Body of pancreas (tissue), 4 donors: ENCODE measurements at regions not wholly inside any gene's neighbourhood (a gene's known extent, or its start where the extent isn't known, plus 50 kb on each side); places are given as distances from the start of the nearest gene placed in this dataset.
A peak's percentile ranks its signal among the peaks of the same experiment; 100 is the strongest.

Experiments
- ATAC-seq: fragments of 150-250 bp; one replicate; pipeline ENCODE4 v1.9.1; 2016
- DNase-seq, 4 donors: peaks; one replicate each; pipeline ENCODE4 v3.0.0-alpha.2; 2019
- H3K27ac ChIP-seq, 4 donors: fragments of 200-600 bp; sonication (generic); 1 replicate in 3 of 4; 2 replicates in 1 of 4; pipeline versions ENCODE4 v1.5.1 to v1.6.1; 2016 to 2019; ENCODE audit warnings: mild to moderate bottlenecking in 1 of 4, mixed read lengths in 1 of 4, moderate library complexity in 1 of 4
- H3K27me3 ChIP-seq, 2 donors: fragments of 200-600 bp; sonication (generic); one replicate each; pipeline ENCODE4 v1.6.0; 2016; ENCODE audit warnings: mild to moderate bottlenecking in 1 of 2
- H3K36me3 ChIP-seq, 2 donors: fragments of 200-600 bp; sonication (generic); replicated peaks in 1 of 2; 2 replicates each; pipeline ENCODE4 v1.5.1; 2016; ENCODE audit warnings: low read depth in 2 of 2; ENCODE audit not compliant: insufficient read depth in 1 of 2
- H3K4me1 ChIP-seq: fragments of 200-600 bp; sonication (generic); one replicate; pipeline ENCODE4 v1.6.0; 2016
- H3K4me3 ChIP-seq, 2 donors: fragments of 200-600 bp; sonication (generic); 1 replicate in 1 of 2; 2 replicates in 1 of 2; pipeline ENCODE4 v1.5.1; 2016 to 2019
- H3K9me3 ChIP-seq, 3 donors: fragments of 200-600 bp; sonication (generic); 1 replicate in 2 of 3; 2 replicates in 1 of 3; pipeline ENCODE4 v1.5.1; 2016
- CTCF ChIP-seq, 7 experiments: fragments of 450-650 bp in 4 of 7; fragments of 200-600 bp in 3 of 7; sonication (generic) in 3 of 7; IDR thresholded peaks; one replicate each; pipeline ENCODE4 v1.5.1; 2016 to 2019; ENCODE audit warnings: antibody characterized with exemption in 7 of 7
- POLR2A ChIP-seq, 3 donors: fragments of 450-650 bp; IDR thresholded peaks; one replicate each; pipeline ENCODE4 v1.6.1; 2016; ENCODE audit warnings: antibody characterized with exemption in 3 of 3, mild to moderate bottlenecking in 2 of 3
- WGBS, 2 donors: methylation state at CpG; one replicate each; pipeline ENCODE4 v1.1.5; 2017; 5-methylcytosine and 5-hydroxymethylcytosine counted together
- intact Hi-C: fragments of 100-400 bp; cut with DNase I; formaldehyde crosslinking; loops from one replicate; pipeline ENCODE4 v1.15.1; 2023

- Histone ChIP-seq H3K4me1 (no peaks in the 10 kb centered on the region), H3K9me3 (no peaks in the 10 kb centered on the region), H3K4me3 (no peak overlapping the region), H3K27ac (no peak overlapping the region), H3K27me3 (peaks cover 0 to 4% of the 10 kb centered on the region in 2 donors), H3K36me3 (no peaks in the 10 kb centered on the region)
- no peak for TF ChIP-seq CTCF (IDR thresholded peaks at IDR 0.05)
- no peak for TF ChIP-seq POLR2A (IDR thresholded peaks at IDR 0.05)
- intact Hi-C loops: no loop called here
- WGBS, 2 donors: 47 to 56% methylated on average over 2 of the region's 2 CpGs
- ATAC-seq: no peak
- DNase-seq: no peak
Measured at GRCh38 chr6:129773304-129773703, 63.3 kb upstream of the ARHGAP18 start.

- Histone ChIP-seq H3K4me1 (peaks cover 9% of the 10 kb centered on the region), H3K4me3 (no peak overlapping the region), H3K27ac (no peak overlapping the region), H3K27me3 (peaks cover 0 to 11% of the 10 kb centered on the region in 2 donors), H3K9me3 (no peaks in the 10 kb centered on the region), H3K36me3 (no peaks in the 10 kb centered on the region)
- 87 to 92% methylated on average over 4 of the region's 4 CpGs for WGBS, 2 donors
- ATAC-seq (no peak), DNase-seq (no peak)
- intact Hi-C loops: no loop called here
- TF ChIP-seq POLR2A (IDR thresholded peaks at IDR 0.05) (no peak), CTCF (IDR thresholded peaks at IDR 0.05) (no peak)
Measured at GRCh38 chr6:129771678-129772077, 61.7 kb upstream of the ARHGAP18 start.

GRCh38 chr6:129767776-129768485, 58.0 kb upstream of the ARHGAP18 start:
- H3K4me1 ChIP-seq: peaks cover 9% of the 10 kb centered on the region
- no peak for TF ChIP-seq CTCF (IDR thresholded peaks at IDR 0.05)
- H3K36me3 ChIP-seq: no peaks in the 10 kb centered on the region
- intact Hi-C loops: no loop called here
- peaks cover 0 to 11% of the 10 kb centered on the region in 2 donors for H3K27me3 ChIP-seq
- no peaks in the 10 kb centered on the region for H3K9me3 ChIP-seq
- no peak overlapping the region for H3K4me3 ChIP-seq
- DNase-seq: no peak
- no peak for ATAC-seq
- H3K27ac ChIP-seq: no peak overlapping the region
- 54 to 59% methylated on average over 11 of the region's 11 CpGs for WGBS, 2 donors

GRCh38 chr6:129766959-129767728, 57.2 kb upstream of the ARHGAP18 start:
- Histone ChIP-seq H3K9me3 (no peaks in the 10 kb centered on the region), H3K27me3 (peaks cover 0 to 11% of the 10 kb centered on the region in 2 donors), H3K27ac (no peak overlapping the region), H3K36me3 (no peaks in the 10 kb centered on the region), H3K4me3 (no peak overlapping the region), H3K4me1 (peaks cover 9% of the 10 kb centered on the region)
- DNase-seq: peak in 3 of 4 donors; percentile 13 to 48 (median 25)
- intact Hi-C loops: no loop called here
- 1 to 3% methylated on average over 24 to 36 of the region's 36 CpGs for WGBS, 2 donors
- TF ChIP-seq CTCF (IDR thresholded peaks at IDR 0.05) (no peak), POLR2A (IDR thresholded peaks at IDR 0.05) (no peak)
- peak; percentile 52 for ATAC-seq
